Neutrophil (primary cell): ENCODE measurements at regions not wholly inside any gene's neighbourhood (a gene's known extent, or its start where the extent isn't known, plus 50 kb on each side); places are given as distances from the start of the nearest gene placed in this dataset.

Source experiments
- H3K27ac ChIP-seq: fragments of 200-600 bp; sonication (generic); 2 replicates; pipeline ENCODE4 v1.5.1; 2016; ENCODE audit warnings: mild to moderate bottlenecking, moderate library complexity
- H3K27me3 ChIP-seq: fragments of 200-600 bp; sonication (generic); 2 replicates; pipeline ENCODE4 v1.6.0; 2016; ENCODE audit warnings: mild to moderate bottlenecking
- H3K36me3 ChIP-seq: fragments of 200-600 bp; sonication (generic); 2 replicates; pipeline ENCODE4 v1.5.1; 2017
- H3K4me1 ChIP-seq, 2 experiments: fragments of 200-600 bp in 1 of 2; sonication (generic) in 1 of 2; 1 replicate in 1 of 2; 2 replicates in 1 of 2; pipeline versions ENCODE4 v1.5.1 to v1.6.1; 2013 to 2016; ENCODE audit warnings: low read depth in 1 of 2, low read length in 1 of 2, mild to moderate bottlenecking in 1 of 2, moderate library complexity in 1 of 2; ENCODE audit not compliant: control insufficient read depth in 1 of 2, insufficient read depth in 1 of 2
- H3K4me3 ChIP-seq, 2 experiments: fragments of 200-600 bp in 1 of 2; sonication (generic) in 1 of 2; 1 replicate in 1 of 2; 2 replicates in 1 of 2; pipeline ENCODE4 v1.5.1; 2013 to 2016; ENCODE audit warnings: low read depth in 1 of 2, low read length in 1 of 2, mild to moderate bottlenecking in 1 of 2, moderate library complexity in 1 of 2
- H3K9me3 ChIP-seq: fragments of 200-600 bp; sonication (generic); 2 replicates; pipeline ENCODE4 v1.5.1; 2016
- CTCF ChIP-seq: fragments of 200-600 bp; sonication (generic); IDR thresholded peaks from 2 replicates; pipeline ENCODE4 v1.5.1; 2016; ENCODE audit warnings: antibody characterized with exemption

DNA sequence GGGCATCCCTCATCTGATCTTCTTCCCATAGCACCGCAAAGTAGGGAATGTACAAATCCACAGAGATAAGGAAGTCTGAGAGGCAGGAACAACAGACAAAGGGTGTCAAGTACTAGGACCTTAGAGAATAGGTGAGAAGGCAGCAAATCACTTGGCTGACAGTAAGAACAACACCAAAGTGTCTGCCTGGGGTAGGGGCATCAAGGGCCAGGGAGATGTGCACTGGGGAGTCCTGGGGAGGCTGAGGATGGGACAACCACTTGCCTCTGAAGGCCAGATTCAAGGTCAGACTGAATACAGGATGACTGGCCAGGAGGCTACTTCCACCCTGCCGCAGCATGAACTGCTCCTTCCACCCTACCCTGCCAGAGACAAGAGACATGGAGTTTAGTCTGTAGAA is 1040.8 kb downstream of the BCL11B start:
- H3K4me3 ChIP-seq, result no peak overlapping the region
- H3K9me3 ChIP-seq, result no peaks in the 10 kb centered on the region
- no peak overlapping the region for H3K27ac ChIP-seq
- TF ChIP-seq CTCF, result no peak
- H3K27me3 ChIP-seq, result no peaks in the 10 kb centered on the region
- H3K4me1 ChIP-seq, result no peaks in the 10 kb centered on the region
- no peaks in the 10 kb centered on the region for H3K36me3 ChIP-seq

GRCh38 chr14:98233656-98234055 is 1038.3 kb downstream of the BCL11B start:
- Histone ChIP-seq H3K4me1 (no peaks in the 10 kb centered on the region), H3K36me3 (no peaks in the 10 kb centered on the region), H3K27ac (no peak overlapping the region), H3K9me3 (no peaks in the 10 kb centered on the region), H3K4me3 (no peak overlapping the region), H3K27me3 (no peaks in the 10 kb centered on the region)
- TF ChIP-seq CTCF, result no peak

- H3K4me3 ChIP-seq, result no peak overlapping the region
- H3K27ac ChIP-seq, result no peak overlapping the region
- no peaks in the 10 kb centered on the region for H3K9me3 ChIP-seq
- no peaks in the 10 kb centered on the region for H3K4me1 ChIP-seq
- no peaks in the 10 kb centered on the region for H3K36me3 ChIP-seq
- H3K27me3 ChIP-seq, result no peaks in the 10 kb centered on the region
- TF ChIP-seq CTCF, result no peak
Observed at GRCh38 chr14:98234208-98234607, 1037.8 kb downstream of the BCL11B start.

DNA sequence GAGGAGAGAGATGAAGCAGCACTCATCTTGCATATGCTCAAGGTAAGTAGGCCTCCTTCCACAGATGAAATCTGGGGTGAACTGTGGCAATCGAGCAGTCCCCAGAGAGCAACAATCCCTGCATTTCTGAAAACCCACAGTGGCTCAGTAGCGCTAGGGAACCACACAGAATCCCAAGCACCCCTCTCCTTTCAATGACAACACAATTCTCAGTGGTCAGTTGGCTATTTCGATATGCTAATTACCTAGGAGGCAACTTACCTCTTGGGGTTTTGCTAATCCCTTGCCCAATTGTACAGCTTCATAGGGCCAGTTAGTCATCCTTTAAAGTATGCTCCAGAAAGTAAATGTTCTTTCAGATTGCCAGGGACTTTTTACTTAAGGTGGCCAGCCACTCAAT is 1035.7 kb downstream of the BCL11B start:
- no peaks in the 10 kb centered on the region for H3K9me3 ChIP-seq
- H3K27ac ChIP-seq, result no peak overlapping the region
- H3K36me3 ChIP-seq, result no peaks in the 10 kb centered on the region
- no peaks in the 10 kb centered on the region for H3K27me3 ChIP-seq
- no peak for TF ChIP-seq CTCF
- no peak overlapping the region for H3K4me3 ChIP-seq
- H3K4me1 ChIP-seq, result no peaks in the 10 kb centered on the region

GRCh38 chr14:98237939-98238338 is 1034.1 kb downstream of the BCL11B start:
- H3K27ac ChIP-seq, result no peak overlapping the region
- no peaks in the 10 kb centered on the region for H3K27me3 ChIP-seq
- no peaks in the 10 kb centered on the region for H3K4me1 ChIP-seq
- no peak overlapping the region for H3K4me3 ChIP-seq
- H3K9me3 ChIP-seq, result no peaks in the 10 kb centered on the region
- no peaks in the 10 kb centered on the region for H3K36me3 ChIP-seq
- no peak for TF ChIP-seq CTCF

DNA sequence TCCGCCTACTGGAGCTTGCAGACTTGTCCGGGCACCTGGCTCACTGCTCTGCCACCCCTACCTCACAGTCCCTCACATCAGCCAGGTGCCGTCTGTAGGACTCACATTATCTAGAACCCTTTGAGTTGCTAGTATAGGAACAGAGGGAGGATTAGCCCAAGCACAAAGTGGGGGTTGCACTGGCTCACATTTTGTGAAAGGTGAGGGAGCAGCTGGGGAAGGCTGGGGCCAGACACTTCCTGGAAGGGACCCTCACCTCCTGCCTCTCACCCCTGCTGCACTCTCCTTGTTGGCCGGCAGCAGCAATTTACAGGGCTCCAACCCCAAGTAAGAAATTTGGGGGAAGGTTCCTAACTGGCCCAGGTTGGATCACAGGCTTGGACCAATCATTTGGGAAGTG is 1031.6 kb downstream of the BCL11B start:
- H3K36me3 ChIP-seq, result no peaks in the 10 kb centered on the region
- no peaks in the 10 kb centered on the region for H3K4me1 ChIP-seq
- H3K27me3 ChIP-seq, result no peaks in the 10 kb centered on the region
- TF ChIP-seq CTCF, result no peak
- no peak overlapping the region for H3K27ac ChIP-seq
- no peak overlapping the region for H3K4me3 ChIP-seq
- H3K9me3 ChIP-seq, result no peaks in the 10 kb centered on the region
